Neural crest cell (in vitro differentiated cells): ENCODE measurements at regions not wholly inside any gene's neighbourhood (a gene's known extent, or its start where the extent isn't known, plus 50 kb on each side); places are given as distances from the start of the nearest gene placed in this dataset.

Experiments used
- DNase-seq: peaks from one replicate; pipeline ENCODE4 v3.0.0; 2021; ENCODE audit warnings: low read depth, mixed read lengths, low spot score
- H3K27ac Mint-ChIP-seq: one replicate; pipeline ENCODE4 v1.8.0; 2021; ENCODE audit warnings: mild to moderate bottlenecking, mixed read lengths; ENCODE audit not compliant: unreplicated experiment
- H3K27me3 Mint-ChIP-seq: 2 replicates; pipeline ENCODE4 v1.8.0; 2021; ENCODE audit warnings: low read depth, mild to moderate bottlenecking, mixed read lengths
- H3K36me3 Mint-ChIP-seq: 2 replicates; pipeline ENCODE4 v1.8.0; 2021; ENCODE audit warnings: low read depth, mild to moderate bottlenecking, mixed read lengths
- H3K4me1 Mint-ChIP-seq: 2 replicates; pipeline ENCODE4 v1.8.0; 2021; ENCODE audit warnings: mixed read lengths
- H3K4me3 Mint-ChIP-seq: one replicate; pipeline ENCODE4 v1.8.0; 2021; ENCODE audit warnings: mild to moderate bottlenecking, mixed read lengths
- H3K9me3 Mint-ChIP-seq: 2 replicates; pipeline ENCODE4 v1.8.0; 2021; ENCODE audit warnings: mixed read lengths
- TF ChIP-seq, protein P1 (sequence below): fragments of 200-600 bp; sonication (generic); conservative IDR thresholded peaks from 2 replicates; pipeline ENCODE4 v1.5.0; 2021; ENCODE audit warnings: antibody characterized with exemption, mild to moderate bottlenecking

DNA sequence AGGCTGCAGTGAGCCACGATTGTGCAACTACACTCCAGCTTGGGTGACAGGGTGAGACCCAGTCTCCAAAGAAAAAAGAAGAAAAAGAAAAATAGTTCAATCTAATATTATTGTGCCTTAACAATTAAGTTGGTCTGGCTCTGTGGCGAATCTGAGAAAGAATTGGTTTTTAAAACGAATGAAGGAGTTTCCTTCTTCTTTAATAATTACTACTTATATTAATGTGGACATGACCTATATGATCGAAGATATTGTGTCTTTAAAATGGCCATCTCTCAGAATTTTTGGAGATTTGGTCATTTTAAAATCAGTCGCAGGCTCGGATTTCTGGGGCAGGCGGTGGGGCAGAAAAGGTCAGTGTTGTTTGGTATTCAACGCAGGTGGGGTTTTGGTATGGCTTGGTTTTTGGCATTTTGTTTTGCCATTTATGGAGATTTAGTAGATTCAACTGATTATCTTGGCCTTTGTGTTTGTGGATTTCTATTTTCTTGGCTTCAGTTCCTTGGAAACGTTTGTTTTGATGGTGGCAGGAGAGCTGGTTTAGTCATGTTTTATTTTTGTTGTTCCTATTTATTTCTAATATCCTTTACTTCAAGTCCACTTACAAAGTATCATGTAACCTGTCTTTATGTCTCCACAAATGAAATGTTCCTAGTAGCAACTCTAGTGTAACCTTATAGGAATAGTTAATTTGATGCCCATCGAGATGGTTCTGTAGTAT, 178.8 kb upstream of the MKLN1 start:
- TF ChIP-seq, protein P1, sequence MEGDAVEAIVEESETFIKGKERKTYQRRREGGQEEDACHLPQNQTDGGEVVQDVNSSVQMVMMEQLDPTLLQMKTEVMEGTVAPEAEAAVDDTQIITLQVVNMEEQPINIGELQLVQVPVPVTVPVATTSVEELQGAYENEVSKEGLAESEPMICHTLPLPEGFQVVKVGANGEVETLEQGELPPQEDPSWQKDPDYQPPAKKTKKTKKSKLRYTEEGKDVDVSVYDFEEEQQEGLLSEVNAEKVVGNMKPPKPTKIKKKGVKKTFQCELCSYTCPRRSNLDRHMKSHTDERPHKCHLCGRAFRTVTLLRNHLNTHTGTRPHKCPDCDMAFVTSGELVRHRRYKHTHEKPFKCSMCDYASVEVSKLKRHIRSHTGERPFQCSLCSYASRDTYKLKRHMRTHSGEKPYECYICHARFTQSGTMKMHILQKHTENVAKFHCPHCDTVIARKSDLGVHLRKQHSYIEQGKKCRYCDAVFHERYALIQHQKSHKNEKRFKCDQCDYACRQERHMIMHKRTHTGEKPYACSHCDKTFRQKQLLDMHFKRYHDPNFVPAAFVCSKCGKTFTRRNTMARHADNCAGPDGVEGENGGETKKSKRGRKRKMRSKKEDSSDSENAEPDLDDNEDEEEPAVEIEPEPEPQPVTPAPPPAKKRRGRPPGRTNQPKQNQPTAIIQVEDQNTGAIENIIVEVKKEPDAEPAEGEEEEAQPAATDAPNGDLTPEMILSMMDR: no peak
- H3K4me1 Mint-ChIP-seq: no peaks in the 10 kb centered on the region
- H3K36me3 Mint-ChIP-seq: no peaks in the 10 kb centered on the region
- DNase-seq: no peak
- peaks cover 2% of the 10 kb centered on the region for H3K27me3 Mint-ChIP-seq
- H3K4me3 Mint-ChIP-seq: no peak overlapping the region
- no peaks in the 10 kb centered on the region for H3K9me3 Mint-ChIP-seq
- H3K27ac Mint-ChIP-seq: no peak overlapping the region

DNA sequence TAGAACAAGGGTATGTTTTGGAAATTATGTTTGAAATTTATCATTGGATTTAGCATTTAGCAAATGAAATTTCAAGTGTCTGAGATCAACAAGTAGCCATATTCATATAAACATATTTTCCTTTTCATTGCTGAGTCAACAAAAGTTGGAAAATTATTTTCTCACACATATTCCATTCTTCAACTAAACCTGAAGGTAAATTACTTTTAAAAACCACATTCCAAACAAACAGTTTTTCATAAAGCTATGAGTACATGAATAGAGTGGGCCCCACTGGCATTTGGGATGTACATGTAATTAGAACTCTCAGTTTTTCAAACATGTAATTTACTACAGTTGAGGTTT, 178.3 kb upstream of the MKLN1 start:
- DNase-seq: no peak
- Mint-ChIP-seq H3K27ac (no peak overlapping the region), H3K36me3 (no peaks in the 10 kb centered on the region), H3K4me1 (no peaks in the 10 kb centered on the region), H3K4me3 (no peak overlapping the region), H3K9me3 (no peaks in the 10 kb centered on the region), H3K27me3 (peaks cover 2% of the 10 kb centered on the region)
- TF ChIP-seq, protein P1: no peak

DNA sequence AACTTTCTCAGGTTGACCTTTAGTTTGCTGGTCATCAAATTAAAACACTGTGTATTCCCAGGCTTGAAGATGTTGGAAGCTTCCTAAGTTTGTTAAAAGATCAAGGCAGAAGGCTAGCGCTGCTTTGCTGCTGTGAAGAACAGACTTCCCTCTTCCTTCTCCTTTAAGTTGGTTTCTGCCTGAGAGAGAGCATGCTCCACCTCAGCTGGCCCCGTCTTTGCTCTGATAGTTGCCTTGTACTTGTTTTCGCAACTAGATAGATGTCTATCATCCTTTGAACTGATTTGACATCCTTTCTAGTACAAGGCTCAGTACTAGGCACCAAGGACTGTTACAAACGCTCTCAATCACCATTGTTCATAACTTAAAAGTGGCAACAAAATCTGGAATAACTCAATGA, 177.8 kb upstream of the MKLN1 start:
- Mint-ChIP-seq H3K4me1 (no peaks in the 10 kb centered on the region), H3K27ac (no peak overlapping the region), H3K9me3 (no peaks in the 10 kb centered on the region), H3K36me3 (no peaks in the 10 kb centered on the region), H3K4me3 (no peak overlapping the region), H3K27me3 (peaks cover 2% of the 10 kb centered on the region)
- TF ChIP-seq, protein P1: no peak
- DNase-seq: no peak

DNA sequence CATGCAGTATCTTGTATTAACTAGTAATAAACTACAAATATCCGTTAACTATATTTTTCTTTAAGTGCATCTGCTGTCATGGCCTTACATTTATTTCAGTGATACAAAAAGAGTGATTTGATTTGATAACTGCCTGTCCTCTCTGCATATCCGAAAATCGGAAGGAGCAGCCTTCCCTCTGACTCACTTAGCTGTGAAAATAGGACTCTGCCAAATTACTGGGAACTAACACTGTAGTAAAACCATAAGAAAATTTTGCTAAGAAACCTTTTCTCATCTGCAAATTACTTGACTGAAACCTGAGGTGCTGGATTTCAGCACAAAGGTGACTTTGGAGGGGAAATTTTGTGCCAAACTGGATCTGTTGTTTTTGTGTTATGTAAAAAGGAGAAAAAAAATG, 176.6 kb upstream of the MKLN1 start:
- TF ChIP-seq, protein P1: no peak
- Mint-ChIP-seq H3K36me3 (no peaks in the 10 kb centered on the region), H3K27me3 (peaks cover 2% of the 10 kb centered on the region), H3K4me1 (no peaks in the 10 kb centered on the region), H3K27ac (no peak overlapping the region), H3K9me3 (no peaks in the 10 kb centered on the region), H3K4me3 (no peak overlapping the region)
- DNase-seq: no peak

DNA sequence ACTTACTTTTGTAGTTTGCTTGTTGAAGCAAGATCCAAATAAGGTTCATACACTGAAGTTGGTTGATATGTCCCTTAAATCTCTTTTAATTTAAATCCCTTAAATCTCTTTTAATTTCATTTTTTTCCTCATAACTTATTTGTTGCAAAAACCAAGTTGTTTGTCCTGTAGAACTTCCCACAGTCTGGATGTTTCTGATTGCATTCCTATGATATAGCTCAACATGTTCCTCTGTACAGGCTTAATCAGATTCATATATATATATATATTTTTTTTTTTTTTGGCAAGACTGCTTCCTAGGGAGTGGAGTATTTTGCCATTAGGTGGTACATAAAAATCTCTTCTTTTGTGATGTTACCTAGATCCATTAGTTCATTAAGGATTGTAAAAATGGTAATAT, 174.9 kb upstream of the MKLN1 start:
- H3K9me3 Mint-ChIP-seq: no peaks in the 10 kb centered on the region
- TF ChIP-seq, protein P1: no peak
- no peak for DNase-seq

More for the DNA sequence above, 174.9 kb upstream of the MKLN1 start:
- peaks cover 2% of the 10 kb centered on the region for H3K27me3 Mint-ChIP-seq
- no peak overlapping the region for H3K27ac Mint-ChIP-seq
- no peaks in the 10 kb centered on the region for H3K36me3 Mint-ChIP-seq
- no peaks in the 10 kb centered on the region for H3K4me1 Mint-ChIP-seq
- H3K4me3 Mint-ChIP-seq: no peak overlapping the region
